CD4-positive, alpha-beta T cell treated with Interleukin-2 at 100 ng/mL for 4 hours (primary cell): ENCODE measurements at regions not wholly inside any gene's neighbourhood (a gene's known extent, or its start where the extent isn't known, plus 50 kb on each side); places are given as distances from the start of the nearest gene placed in this dataset.
"Not testable (repeated sequence)": the region's sequence is repeated elsewhere in the genome, so short reads cannot be mapped to it uniquely, and the experiment has no call there.

ENCODE experiments used
- DNase-seq: peaks from one replicate; pipeline ENCODE4 v3.0.0-alpha.2; 2020; ENCODE audit warnings: low spot score

DNA sequence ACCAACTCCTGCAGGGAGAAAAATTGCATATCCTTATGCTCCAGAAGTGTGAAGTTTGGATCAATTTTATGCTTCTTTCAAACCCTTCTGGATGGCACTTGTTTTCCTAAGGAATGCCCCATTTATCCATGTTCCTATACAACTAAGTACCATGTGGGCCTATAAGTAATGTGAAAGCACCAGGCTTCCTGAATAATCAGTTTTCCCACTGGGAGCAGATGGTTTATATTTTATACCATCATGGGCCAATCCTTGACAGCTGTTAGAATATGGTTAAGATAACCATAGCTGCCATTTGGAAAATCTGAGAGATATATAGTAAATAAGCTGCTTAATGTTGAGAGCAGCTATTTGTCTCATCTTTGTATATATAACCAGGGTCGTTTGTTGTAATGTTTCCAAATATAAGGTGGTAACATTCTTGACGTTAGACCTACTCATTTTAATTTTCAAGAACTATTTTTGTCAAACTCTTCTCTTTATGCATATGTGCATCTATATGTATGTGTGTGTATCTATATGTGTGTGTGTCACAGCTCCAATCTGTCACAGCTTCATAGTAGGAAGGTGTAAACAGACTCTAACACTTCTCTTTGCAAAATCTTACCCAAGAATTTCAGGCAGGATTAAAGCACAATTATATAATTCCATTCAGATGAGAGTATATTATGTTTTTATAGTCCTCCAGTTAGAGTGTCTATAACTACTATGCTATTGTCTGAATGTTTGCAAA lies 458.7 kb upstream of the GCFC2 start:
- no peak for DNase-seq

DNA sequence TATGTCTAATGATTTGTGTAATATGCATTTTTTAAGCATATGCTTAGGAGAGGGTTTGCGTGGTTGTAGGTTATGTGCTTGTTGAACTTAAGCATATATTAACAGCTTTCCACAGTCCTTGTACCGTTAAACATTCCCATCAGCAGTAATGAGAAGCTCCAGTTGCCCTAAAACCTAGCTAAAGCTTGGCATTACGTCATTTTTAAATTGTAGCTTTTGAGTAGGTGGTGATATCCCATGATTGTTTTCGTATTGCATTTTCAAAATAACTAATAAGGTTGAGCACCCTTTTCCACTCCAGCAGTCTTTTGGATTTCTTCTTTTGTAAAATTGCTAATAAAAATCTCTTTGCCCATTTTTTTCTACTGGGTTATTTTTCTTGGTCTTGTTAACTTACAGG lies 453.1 kb upstream of the GCFC2 start:
- no peak for DNase-seq

GRCh38 chr2:76160670-76161069 lies 450.0 kb upstream of the GCFC2 start:
- DNase-seq: no peak

DNA sequence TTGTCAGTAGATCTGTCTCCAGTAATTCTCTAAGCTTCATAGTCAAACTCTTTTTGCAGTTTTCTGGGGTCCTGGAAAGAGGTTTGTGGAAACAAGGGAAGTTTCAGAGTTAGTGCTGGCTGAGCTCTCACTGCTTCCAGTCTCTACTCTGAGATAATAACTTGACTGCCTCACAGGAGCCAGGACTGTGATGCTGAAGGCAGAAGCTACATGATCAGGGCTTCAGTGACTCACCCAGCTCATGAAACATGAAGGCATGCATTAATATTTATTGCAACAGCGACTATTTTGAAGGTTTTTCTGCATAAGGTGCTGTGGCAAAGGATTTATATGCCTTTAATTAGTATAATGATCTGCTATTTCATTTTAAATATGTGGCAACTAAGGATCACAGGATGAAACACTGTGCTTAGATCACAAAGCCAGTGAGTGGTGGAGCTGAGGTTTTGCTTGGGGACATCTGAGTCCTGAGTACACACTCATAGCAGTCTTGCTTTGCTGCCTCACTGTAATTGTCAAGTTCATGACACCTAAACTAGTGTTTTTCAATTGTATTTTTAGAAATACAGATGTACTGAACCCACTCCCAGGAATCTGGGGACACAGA lies 448.4 kb upstream of the GCFC2 start:
- DNase-seq: no peak

- DNase-seq: no peak
Observed at GRCh38 chr2:76157531-76157930, 446.8 kb upstream of the GCFC2 start.

GRCh38 chr2:76154981-76155380 lies 444.3 kb upstream of the GCFC2 start:
- no peak for DNase-seq

- DNase-seq: no peak
Observed at GRCh38 chr2:76149846-76150245, 439.1 kb upstream of the GCFC2 start.

DNA sequence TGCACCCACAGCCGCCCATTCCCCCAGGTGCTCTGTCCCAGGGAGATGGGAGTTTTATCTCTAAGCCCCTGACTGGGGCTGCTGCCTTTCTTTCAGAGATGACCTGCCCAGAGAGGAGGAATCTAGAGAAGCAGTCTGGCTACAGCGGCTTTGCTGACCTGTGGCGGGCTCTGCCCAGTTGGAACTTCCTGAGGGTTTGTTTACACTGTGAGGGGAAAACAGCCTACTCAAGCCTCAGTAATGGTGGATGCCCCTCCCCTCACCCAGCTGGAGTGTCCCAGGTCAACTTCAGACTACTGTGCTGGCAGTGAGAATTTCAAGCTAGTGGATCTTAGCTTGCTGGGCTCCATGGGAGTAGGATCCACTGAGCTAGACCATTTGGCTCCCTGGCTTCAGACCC lies 428.6 kb upstream of the GCFC2 start:
- not testable (repeated sequence) for DNase-seq

GRCh38 chr2:76128622-76129021 lies 417.9 kb upstream of the GCFC2 start:
- no peak for DNase-seq

GRCh38 chr2:76120176-76120575 lies 409.5 kb upstream of the GCFC2 start:
- DNase-seq: no peak

DNA sequence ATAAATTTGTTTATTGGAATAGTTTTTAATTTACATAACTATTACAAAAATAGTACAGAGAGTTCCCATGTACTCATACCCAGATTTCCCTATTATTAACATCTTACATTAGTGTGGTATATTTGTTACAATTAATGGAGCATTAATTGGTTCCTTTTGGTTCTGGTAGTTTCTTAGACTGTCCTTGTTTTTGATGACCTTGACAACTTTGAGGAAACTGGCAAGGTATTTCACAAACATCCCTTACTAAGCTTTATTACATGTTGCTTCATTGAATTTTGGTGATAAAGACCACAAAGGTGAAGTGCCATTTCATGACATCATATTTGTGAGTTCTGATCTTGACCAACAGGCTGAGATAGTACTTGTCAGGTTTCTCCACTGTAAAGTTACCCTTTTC lies 379.0 kb upstream of the GCFC2 start:
- no peak for DNase-seq

DNA sequence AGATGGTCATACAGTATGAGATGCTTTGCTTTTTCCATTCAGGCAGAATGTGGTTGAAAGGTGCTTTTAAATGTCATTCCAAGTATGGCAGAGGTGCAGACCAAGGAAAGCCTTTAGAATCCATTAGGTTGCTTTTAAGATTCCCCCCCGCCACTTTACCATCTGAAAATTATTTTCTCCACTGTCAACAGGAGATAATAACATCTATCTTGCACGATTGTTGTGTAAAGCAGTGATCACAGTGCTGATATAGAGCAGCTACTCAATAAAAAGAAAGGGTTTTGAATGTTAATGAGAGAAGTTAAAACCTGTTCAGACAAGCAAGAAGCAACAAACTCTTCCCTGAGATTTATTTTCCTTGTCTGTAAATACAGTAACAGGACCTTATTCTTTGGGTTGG lies 372.5 kb upstream of the GCFC2 start:
- no peak for DNase-seq

DNA sequence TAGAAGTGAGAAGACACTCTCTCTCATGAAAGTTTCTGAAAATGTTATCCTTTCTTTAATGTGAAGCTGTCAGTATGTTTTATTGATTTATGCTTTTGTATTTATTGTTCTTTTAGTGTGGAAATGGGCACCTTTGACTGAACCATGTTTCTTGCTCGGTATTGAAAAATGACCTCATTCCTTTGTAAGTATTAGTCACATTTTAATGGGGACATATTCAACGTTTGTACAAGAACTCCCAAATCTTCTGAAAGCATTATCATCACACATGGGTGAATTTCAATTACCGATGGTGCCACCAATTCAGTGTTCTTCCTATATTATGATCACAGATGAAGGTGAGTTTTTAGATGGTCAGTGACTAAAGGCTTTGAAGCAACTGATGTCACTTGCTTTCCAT lies 371.8 kb upstream of the GCFC2 start:
- DNase-seq: no peak

GRCh38 chr2:76080154-76080553 lies 369.4 kb upstream of the GCFC2 start:
- DNase-seq: no peak

DNA sequence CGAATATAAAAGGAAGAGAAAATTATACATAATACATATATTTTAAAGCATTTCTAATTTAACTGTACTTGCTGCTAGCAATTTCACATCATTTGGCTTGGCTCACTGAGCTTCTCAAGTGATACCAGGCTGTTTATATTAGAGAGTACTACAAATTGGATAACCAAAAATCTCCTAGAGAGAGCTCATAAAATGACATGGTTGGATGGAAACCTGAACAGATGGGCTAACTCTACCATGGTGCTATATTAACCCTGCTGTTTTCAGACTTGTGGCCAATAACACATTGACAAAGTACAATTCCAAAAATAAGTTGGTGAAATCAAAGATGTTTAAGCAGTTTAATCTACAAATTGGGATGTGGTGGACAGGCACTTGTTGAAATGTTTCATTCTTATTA lies 364.4 kb upstream of the GCFC2 start:
- no peak for DNase-seq

- DNase-seq: no peak
Observed at GRCh38 chr2:76073992-76074604, 363.4 kb upstream of the GCFC2 start.

DNA sequence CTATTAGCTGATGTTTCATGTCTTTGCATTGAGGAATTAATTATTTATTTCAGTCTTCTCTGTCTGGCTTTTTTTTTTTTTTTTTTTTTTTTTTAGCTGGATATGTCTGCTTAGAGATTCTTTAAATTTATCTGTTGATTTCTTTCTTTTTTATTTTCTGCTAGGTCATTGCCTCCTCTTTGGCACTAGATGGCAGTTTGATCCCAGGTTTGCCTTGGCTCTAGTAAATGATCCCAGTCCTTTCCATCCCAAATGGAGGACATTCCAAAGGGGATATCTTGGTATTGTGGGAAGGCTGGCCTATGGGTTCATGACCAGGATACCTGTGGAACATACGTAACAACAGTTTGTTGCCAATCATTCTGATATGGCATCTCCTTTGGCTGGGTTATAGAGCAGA lies 339.5 kb upstream of the GCFC2 start:
- DNase-seq: no peak

DNA sequence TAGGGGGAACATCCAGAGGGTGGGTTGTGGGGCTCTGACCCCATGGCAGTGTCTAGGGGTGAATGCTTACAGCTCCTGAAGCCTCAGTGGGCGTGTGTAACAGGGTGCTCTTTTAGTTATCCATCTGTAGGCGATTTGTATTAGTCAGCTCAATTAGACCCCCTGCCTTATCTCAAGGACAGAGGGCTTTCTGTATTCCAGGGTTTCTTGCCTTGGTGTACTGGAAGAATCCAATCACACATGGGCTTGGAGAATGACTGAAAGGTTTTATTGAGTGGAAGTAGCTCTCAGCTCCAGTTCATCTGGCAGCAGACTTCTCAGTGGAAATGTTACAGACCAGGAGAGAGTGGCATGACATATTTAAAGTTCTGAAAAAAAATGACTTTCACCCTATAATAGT lies 334.0 kb upstream of the GCFC2 start:
- DNase-seq: no peak

GRCh38 chr2:76039505-76039904 lies 328.8 kb upstream of the GCFC2 start:
- DNase-seq: no peak

GRCh38 chr2:76027761-76028160 lies 317.0 kb upstream of the GCFC2 start:
- no peak for DNase-seq

DNA sequence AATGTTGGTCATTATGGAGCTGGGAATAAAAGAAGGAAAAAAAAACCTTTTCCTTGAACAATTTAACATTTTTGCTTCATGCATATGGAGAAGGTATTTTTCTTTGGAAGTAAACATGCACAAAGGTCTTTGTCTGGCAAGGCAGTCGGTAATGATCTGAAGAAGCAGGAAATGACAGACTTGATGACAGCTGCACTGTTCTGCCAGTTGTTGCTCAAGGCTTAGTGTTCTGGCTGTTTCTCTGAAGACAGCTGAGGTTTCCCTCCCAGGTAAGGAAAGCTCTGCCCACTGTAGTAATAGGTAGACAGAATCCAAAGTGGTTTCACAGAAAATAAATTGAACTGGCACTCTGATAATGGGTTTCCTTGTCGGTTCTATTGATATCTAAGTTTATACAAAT lies 308.4 kb upstream of the GCFC2 start:
- DNase-seq: no peak

DNA sequence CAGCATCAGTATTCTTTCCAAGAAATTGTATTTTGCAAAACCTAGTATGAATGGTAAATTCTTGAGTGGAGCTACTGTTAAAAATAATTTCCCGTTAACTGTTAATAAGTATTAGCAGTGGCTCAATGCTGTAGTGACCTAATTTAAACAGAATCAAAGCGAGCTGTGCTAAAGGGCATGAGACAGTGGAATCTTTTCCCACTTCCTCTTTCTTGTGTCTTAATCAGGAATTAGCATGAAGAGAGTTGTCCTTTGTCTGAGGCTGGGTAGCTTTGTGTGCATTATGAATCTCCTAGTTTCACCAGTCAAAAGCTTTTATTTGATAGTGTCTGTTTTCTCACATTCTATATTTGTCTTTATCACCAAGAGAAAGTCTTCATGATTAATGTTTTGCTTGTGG lies 298.8 kb upstream of the GCFC2 start:
- DNase-seq: no peak

DNA sequence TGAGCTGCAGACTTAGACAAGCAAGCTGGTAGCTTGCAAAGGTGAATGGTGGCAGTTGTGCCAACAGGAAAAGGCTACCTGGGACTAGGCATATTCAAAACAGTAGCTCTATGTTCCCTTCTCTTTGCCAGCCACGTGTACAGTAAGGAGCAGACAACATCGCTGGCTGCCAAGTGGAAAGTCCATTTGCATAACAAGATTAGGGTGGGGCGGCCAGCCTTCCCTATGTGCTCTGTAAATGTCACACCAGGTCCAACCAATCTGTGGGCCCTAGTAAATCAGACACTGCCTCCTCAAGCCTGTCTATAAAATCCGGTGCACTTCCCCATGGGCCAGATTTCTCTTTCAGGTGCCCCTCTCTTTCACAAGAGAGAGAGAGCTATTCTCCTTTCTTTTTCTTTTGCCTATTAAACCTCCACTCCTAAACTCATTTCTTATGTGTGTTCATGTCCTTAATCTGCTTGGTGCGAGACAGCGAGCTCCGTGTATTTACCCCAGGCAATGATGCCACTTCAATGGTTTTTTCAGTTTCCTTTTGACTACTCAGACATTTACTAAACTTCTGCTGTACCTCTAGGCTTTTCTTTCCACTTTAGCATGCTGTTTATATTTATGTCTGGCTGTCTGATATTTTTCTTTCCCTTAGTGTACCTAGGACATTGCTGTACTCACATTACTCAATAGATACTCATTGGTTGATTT lies 297.4 kb upstream of the GCFC2 start:
- DNase-seq: no peak
